HCT116 (cell line): ENCODE measurements at regions not wholly inside any gene's neighbourhood (a gene's known extent, or its start where the extent isn't known, plus 50 kb on each side); places are given as distances from the start of the nearest gene placed in this dataset.

ENCODE experiments used
- ATAC-seq: fragments of 200-7000 bp; cut with Tn5 transposase; 2 replicates; pipeline ENCODE4 v1.9.1; 2020; ENCODE audit warnings: mild to moderate bottlenecking, moderate library complexity
- BruUV-seq: library from RNA; stranded (reverse); fragments of 400-500 nt; replicated peaks from 2 replicates; lab custom pipeline; 2021; lab: Mats Ljungman, UMichigan
- CTCF ChIA-PET: fragments of 300-600 bp; sonication (Branson Sonifier 250); formaldehyde crosslinking; loops from one replicate; lab custom pipeline; 2021; ENCODE audit warnings: antibody characterized with exemption; lab: Charles Lee
- POLR2A ChIA-PET: fragments of 300-600, 350-600 bp; sonication (Branson Sonifier 250); formaldehyde crosslinking; loops from one replicate; lab custom pipeline; 2021; ENCODE audit warnings: antibody characterized with exemption; lab: Charles Lee
- RAD21 ChIA-PET, 2 experiments: fragments of 300-600 bp; sonication (Branson Sonifier 250); formaldehyde crosslinking; loops; one replicate each; lab custom pipeline; 2023; ENCODE audit warnings: low total read pairs in 2 of 2; ENCODE audit not compliant: uncharacterized antibody in 2 of 2, unreplicated experiment in 2 of 2, low non-redundant PET in 1 of 2; lab: Charles Lee
- DNase-seq: peaks from one replicate; pipeline ENCODE4 v3.0.0-alpha.2; 2010; ENCODE audit warnings: low read depth, low spot score
- H2AFZ ChIP-seq: fragments of 200-600 bp; shearing (Covaris generic), sonication (generic); 2 replicates; pipeline ENCODE4 v1.6.1; 2017; ENCODE audit warnings: low read depth, mixed run types, mixed read lengths, antibody characterized with exemption, low read length; ENCODE audit not compliant: poor library complexity, severe bottlenecking
- H3K27ac ChIP-seq: 2 replicates; pipeline ENCODE4 v1.5.1; 2012; ENCODE audit warnings: low read depth, low read length
- H3K27me3 ChIP-seq: fragments of 200-600 bp; sonication (generic); 2 replicates; pipeline ENCODE4 v1.6.1; 2016; ENCODE audit warnings: mixed run types, low read length, mixed read lengths; ENCODE audit not compliant: insufficient read depth
- H3K36me3 ChIP-seq, 2 experiments: fragments of 200-500 bp in 1 of 2; fragments of 200-600 bp in 1 of 2; sonication (Bioruptor generic) in 1 of 2; sonication (generic) in 1 of 2; 2 replicates each; pipeline versions ENCODE4 v1.5.1 to v1.6.1; 2014 to 2016; ENCODE audit warnings: low read length in 2 of 2, inconsistent platforms in 1 of 2, mixed read lengths in 1 of 2, mixed run types in 1 of 2; ENCODE audit not compliant: insufficient read depth in 2 of 2, control insufficient read depth in 1 of 2
- H3K4me1 ChIP-seq, 2 experiments: fragments of 200-600 bp in 1 of 2; sonication (generic) in 1 of 2; 2 replicates each; pipeline versions ENCODE4 v1.5.1 to v1.6.1; 2012 to 2017; ENCODE audit warnings: low read length in 2 of 2, inconsistent platforms in 1 of 2, mild to moderate bottlenecking in 1 of 2, mixed read lengths in 1 of 2, mixed run types in 1 of 2, moderate library complexity in 1 of 2; ENCODE audit not compliant: insufficient read depth in 2 of 2, control insufficient read depth in 1 of 2
- H3K4me2 ChIP-seq: fragments of 200-600 bp; sonication (generic); 2 replicates; pipeline ENCODE4 v1.6.1; 2017; ENCODE audit warnings: mixed run types, low read length, mixed read lengths
- H3K4me3 ChIP-seq, 2 experiments: fragments of 200-600 bp in 1 of 2; sonication (generic) in 1 of 2; replicated peaks in 1 of 2; 2 replicates each; pipeline ENCODE4 v1.5.1; 2011 to 2016; ENCODE audit warnings: low read length in 2 of 2, control low read depth in 1 of 2, low read depth in 1 of 2, mild to moderate bottlenecking in 1 of 2, mixed read lengths in 1 of 2, mixed run types in 1 of 2
- H3K79me2 ChIP-seq: fragments of 200-600 bp; sonication (generic); 2 replicates; pipeline ENCODE4 v1.6.1; 2017; ENCODE audit warnings: mild to moderate bottlenecking, mixed run types, low read length, moderate library complexity, mixed read lengths; ENCODE audit not compliant: insufficient read depth
- H3K9ac ChIP-seq: fragments of 200-600 bp; sonication (generic); 2 replicates; pipeline ENCODE4 v1.6.1; 2016; ENCODE audit warnings: low read length, mixed read lengths
- H3K9me2 ChIP-seq: fragments of 200-600 bp; sonication (generic), shearing (Covaris generic); 2 replicates; pipeline ENCODE4 v1.6.1; 2017; ENCODE audit warnings: mixed run types, mild to moderate bottlenecking, moderate library complexity; ENCODE audit not compliant: insufficient read depth
- H3K9me3 ChIP-seq, 2 experiments: fragments of 200-500 bp in 1 of 2; fragments of 200-600 bp in 1 of 2; sonication (Bioruptor generic) in 1 of 2; sonication (generic) in 1 of 2; 2 replicates each; pipeline ENCODE4 v1.6.1; 2014 to 2017; ENCODE audit warnings: low read length in 2 of 2, mixed read lengths in 2 of 2, inconsistent platforms in 1 of 2, low read depth in 1 of 2, mild to moderate bottlenecking in 1 of 2, mixed run types in 1 of 2, moderate library complexity in 1 of 2; ENCODE audit not compliant: control insufficient read depth in 1 of 2, insufficient read depth in 1 of 2
- H4K20me1 ChIP-seq: fragments of 200-600 bp; sonication (generic), shearing (Covaris generic); 2 replicates; pipeline ENCODE4 v1.6.1; 2017; ENCODE audit warnings: mixed run types, mild to moderate bottlenecking, moderate library complexity; ENCODE audit not compliant: insufficient read depth
- ATF3 ChIP-seq: IDR thresholded peaks from 2 replicates; pipeline ENCODE4 v1.6.1; 2012
- CEBPB ChIP-seq: IDR thresholded peaks from 2 replicates; pipeline ENCODE4 v1.6.1; 2012; ENCODE audit warnings: low read depth
- ELF1 ChIP-seq: IDR thresholded peaks from 2 replicates; pipeline ENCODE4 v1.6.1; 2012; ENCODE audit warnings: low read depth, borderline replicate concordance
- EZH2phosphoT487 ChIP-seq: fragments of 200-600 bp; IDR thresholded peaks from 2 replicates; pipeline ENCODE4 v1.6.1; 2018; ENCODE audit warnings: antibody characterized with exemption, borderline replicate concordance
- POLR2A ChIP-seq: IDR thresholded peaks from 2 replicates; pipeline ENCODE4 v1.7.0; 2011; ENCODE audit warnings: borderline replicate concordance; ENCODE audit not compliant: insufficient read depth, insufficient read length; ENCODE audit errors: extremely low read depth
- RAD21 ChIP-seq: IDR thresholded peaks from 2 replicates; pipeline ENCODE4 v1.6.1; 2012; ENCODE audit warnings: low read depth, mild to moderate bottlenecking
- SIN3A ChIP-seq: IDR thresholded peaks from 2 replicates; pipeline ENCODE4 v1.6.1; 2012; ENCODE audit warnings: low read depth
- YY1 ChIP-seq: IDR thresholded peaks from 2 replicates; pipeline ENCODE4 v1.6.1; 2011; ENCODE audit warnings: low read length, low read depth, moderate library complexity, mild to moderate bottlenecking; ENCODE audit not compliant: insufficient replicate concordance; ENCODE audit errors: extremely low read depth
- ZNF274 ChIP-seq: fragments of 200-500 bp; sonication (Bioruptor generic); IDR thresholded peaks from 2 replicates; pipeline ENCODE4 v1.6.1; 2014; ENCODE audit warnings: mild to moderate bottlenecking, low read depth, low read length, inconsistent platforms
- intact Hi-C: fragments of 100-400 bp; cut with micrococcal nuclease; formaldehyde crosslinking; loops from 2 replicates; pipeline ENCODE4 v1.10.0; 2022
- TF ChIP-seq, protein P1 (sequence below): IDR thresholded peaks from 2 replicates; pipeline ENCODE4 v1.6.1; 2012

- no peaks in the 10 kb centered on the region for H3K27me3 ChIP-seq
- H4K20me1 ChIP-seq: no peaks in the 10 kb centered on the region
- intact Hi-C loops: no loop called here
- ChIA-PET RAD21 (no interaction called here), CTCF (no interaction called here), POLR2A (no interaction called here)
- H3K4me1 ChIP-seq: no peaks in the 10 kb centered on the region
- no peaks in the 10 kb centered on the region for H3K79me2 ChIP-seq
- no peaks in the 10 kb centered on the region for H3K9me2 ChIP-seq
- H3K9me3 ChIP-seq: no peaks in the 10 kb centered on the region
- no peak overlapping the region for H3K4me2 ChIP-seq
- no peak for ATAC-seq
- DNase-seq: no peak
- BruUV-seq: no TSS peak
- no peak overlapping the region for H2AFZ ChIP-seq
- H3K9ac ChIP-seq: no peak overlapping the region
- H3K27ac ChIP-seq: no peak overlapping the region
- no peak overlapping the region for H3K4me3 ChIP-seq
- H3K36me3 ChIP-seq: no peaks in the 10 kb centered on the region
- no peak for TF ChIP-seq YY1
- no peak for TF ChIP-seq POLR2A
- TF ChIP-seq ELF1: no peak
- TF ChIP-seq EZH2phosphoT487: no peak
- no peak for TF ChIP-seq ZNF274
- TF ChIP-seq, protein P1, sequence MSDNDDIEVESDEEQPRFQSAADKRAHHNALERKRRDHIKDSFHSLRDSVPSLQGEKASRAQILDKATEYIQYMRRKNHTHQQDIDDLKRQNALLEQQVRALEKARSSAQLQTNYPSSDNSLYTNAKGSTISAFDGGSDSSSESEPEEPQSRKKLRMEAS: no peak
- TF ChIP-seq CEBPB: no peak
- no peak for TF ChIP-seq ATF3
Measured at GRCh38 chr1:189880135-189880534, 597.5 kb downstream of the BRINP3 start.

DNA sequence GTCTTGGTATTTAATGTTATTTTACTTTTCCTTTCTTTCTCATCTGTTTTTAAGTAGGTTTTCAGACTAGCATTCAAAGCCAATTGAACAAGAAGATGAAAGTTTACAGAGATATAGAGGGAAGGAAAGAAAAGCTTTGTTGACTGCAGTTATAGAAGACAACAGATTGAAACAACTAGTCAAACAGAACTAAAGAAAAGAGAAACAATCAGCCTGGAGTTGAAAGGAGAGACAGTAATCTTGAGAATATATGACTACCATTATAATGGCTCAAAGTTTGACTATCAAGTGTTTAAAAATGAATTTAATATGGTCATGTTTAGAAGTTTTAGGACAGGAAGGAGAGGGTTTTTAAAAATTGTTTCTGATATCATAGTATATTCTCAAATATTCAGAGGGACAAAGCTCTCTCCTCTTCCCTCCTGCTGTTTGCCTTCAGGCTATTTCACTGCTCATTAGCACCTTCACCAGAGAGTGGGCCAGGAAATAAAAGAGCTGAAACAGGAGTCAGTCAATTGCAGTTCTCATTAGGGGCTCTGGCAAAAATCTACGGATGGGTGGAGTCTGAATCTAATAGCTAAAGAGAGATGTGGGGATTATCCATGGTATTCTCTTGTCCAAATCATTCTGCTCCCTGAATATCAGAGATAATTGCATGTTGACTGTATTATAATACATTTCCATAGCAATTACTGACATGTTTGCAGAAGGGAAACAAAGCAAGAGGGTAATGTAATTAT is 577.8 kb downstream of the BRINP3 start:
- Histone ChIP-seq H3K27me3 (no peaks in the 10 kb centered on the region), H3K9ac (no peak overlapping the region), H3K9me2 (no peaks in the 10 kb centered on the region), H3K4me2 (no peak overlapping the region), H3K4me3 (no peak overlapping the region), H3K9me3 (no peaks in the 10 kb centered on the region), H4K20me1 (no peaks in the 10 kb centered on the region), H3K79me2 (no peaks in the 10 kb centered on the region), H3K36me3 (no peaks in the 10 kb centered on the region), H3K27ac (no peak overlapping the region), H3K4me1 (no peaks in the 10 kb centered on the region), H2AFZ (peak overlapping the region; percentile 6)
- no peak for DNase-seq
- BruUV-seq: no TSS peak
- no peak for ATAC-seq
- RAD21 ChIA-PET: no interaction called here
- CTCF ChIA-PET: no interaction called here
- TF ChIP-seq SIN3A (no peak), CEBPB (no peak), RAD21 (no peak)
- POLR2A ChIA-PET: no interaction called here
- intact Hi-C loops: no loop called here
